HCT116 (cell line): ENCODE measurements at regions not wholly inside any gene's neighbourhood (a gene's known extent, or its start where the extent isn't known, plus 50 kb on each side); places are given as distances from the start of the nearest gene placed in this dataset.

Source experiments
- ATAC-seq: fragments of 200-7000 bp; cut with Tn5 transposase; 2 replicates; pipeline ENCODE4 v1.9.1; 2020; ENCODE audit warnings: mild to moderate bottlenecking, moderate library complexity
- BruUV-seq: library from RNA; stranded (reverse); fragments of 400-500 nt; replicated peaks from 2 replicates; lab custom pipeline; 2021; lab: Mats Ljungman, UMichigan
- CTCF ChIA-PET: fragments of 300-600 bp; sonication (Branson Sonifier 250); formaldehyde crosslinking; loops from one replicate; lab custom pipeline; 2021; ENCODE audit warnings: antibody characterized with exemption; lab: Charles Lee
- POLR2A ChIA-PET: fragments of 300-600, 350-600 bp; sonication (Branson Sonifier 250); formaldehyde crosslinking; loops from one replicate; lab custom pipeline; 2021; ENCODE audit warnings: antibody characterized with exemption; lab: Charles Lee
- RAD21 ChIA-PET, 2 experiments: fragments of 300-600 bp; sonication (Branson Sonifier 250); formaldehyde crosslinking; loops; one replicate each; lab custom pipeline; 2023; ENCODE audit warnings: low total read pairs in 2 of 2; ENCODE audit not compliant: uncharacterized antibody in 2 of 2, unreplicated experiment in 2 of 2, low non-redundant PET in 1 of 2; lab: Charles Lee
- DNase-seq: peaks from one replicate; pipeline ENCODE4 v3.0.0-alpha.2; 2010; ENCODE audit warnings: low read depth, low spot score
- H2AFZ ChIP-seq: fragments of 200-600 bp; shearing (Covaris generic), sonication (generic); 2 replicates; pipeline ENCODE4 v1.6.1; 2017; ENCODE audit warnings: low read depth, mixed run types, mixed read lengths, antibody characterized with exemption, low read length; ENCODE audit not compliant: poor library complexity, severe bottlenecking
- H3K27ac ChIP-seq: 2 replicates; pipeline ENCODE4 v1.5.1; 2012; ENCODE audit warnings: low read depth, low read length
- H3K27me3 ChIP-seq: fragments of 200-600 bp; sonication (generic); 2 replicates; pipeline ENCODE4 v1.6.1; 2016; ENCODE audit warnings: mixed run types, low read length, mixed read lengths; ENCODE audit not compliant: insufficient read depth
- H3K36me3 ChIP-seq, 2 experiments: fragments of 200-500 bp in 1 of 2; fragments of 200-600 bp in 1 of 2; sonication (Bioruptor generic) in 1 of 2; sonication (generic) in 1 of 2; 2 replicates each; pipeline versions ENCODE4 v1.5.1 to v1.6.1; 2014 to 2016; ENCODE audit warnings: low read length in 2 of 2, inconsistent platforms in 1 of 2, mixed read lengths in 1 of 2, mixed run types in 1 of 2; ENCODE audit not compliant: insufficient read depth in 2 of 2, control insufficient read depth in 1 of 2
- H3K4me1 ChIP-seq, 2 experiments: fragments of 200-600 bp in 1 of 2; sonication (generic) in 1 of 2; 2 replicates each; pipeline versions ENCODE4 v1.5.1 to v1.6.1; 2012 to 2017; ENCODE audit warnings: low read length in 2 of 2, inconsistent platforms in 1 of 2, mild to moderate bottlenecking in 1 of 2, mixed read lengths in 1 of 2, mixed run types in 1 of 2, moderate library complexity in 1 of 2; ENCODE audit not compliant: insufficient read depth in 2 of 2, control insufficient read depth in 1 of 2
- H3K4me2 ChIP-seq: fragments of 200-600 bp; sonication (generic); 2 replicates; pipeline ENCODE4 v1.6.1; 2017; ENCODE audit warnings: mixed run types, low read length, mixed read lengths
- H3K4me3 ChIP-seq, 2 experiments: fragments of 200-600 bp in 1 of 2; sonication (generic) in 1 of 2; replicated peaks in 1 of 2; 2 replicates each; pipeline ENCODE4 v1.5.1; 2011 to 2016; ENCODE audit warnings: low read length in 2 of 2, control low read depth in 1 of 2, low read depth in 1 of 2, mild to moderate bottlenecking in 1 of 2, mixed read lengths in 1 of 2, mixed run types in 1 of 2
- H3K79me2 ChIP-seq: fragments of 200-600 bp; sonication (generic); 2 replicates; pipeline ENCODE4 v1.6.1; 2017; ENCODE audit warnings: mild to moderate bottlenecking, mixed run types, low read length, moderate library complexity, mixed read lengths; ENCODE audit not compliant: insufficient read depth
- H3K9ac ChIP-seq: fragments of 200-600 bp; sonication (generic); 2 replicates; pipeline ENCODE4 v1.6.1; 2016; ENCODE audit warnings: low read length, mixed read lengths
- H3K9me2 ChIP-seq: fragments of 200-600 bp; sonication (generic), shearing (Covaris generic); 2 replicates; pipeline ENCODE4 v1.6.1; 2017; ENCODE audit warnings: mixed run types, mild to moderate bottlenecking, moderate library complexity; ENCODE audit not compliant: insufficient read depth
- H3K9me3 ChIP-seq, 2 experiments: fragments of 200-500 bp in 1 of 2; fragments of 200-600 bp in 1 of 2; sonication (Bioruptor generic) in 1 of 2; sonication (generic) in 1 of 2; 2 replicates each; pipeline ENCODE4 v1.6.1; 2014 to 2017; ENCODE audit warnings: low read length in 2 of 2, mixed read lengths in 2 of 2, inconsistent platforms in 1 of 2, low read depth in 1 of 2, mild to moderate bottlenecking in 1 of 2, mixed run types in 1 of 2, moderate library complexity in 1 of 2; ENCODE audit not compliant: control insufficient read depth in 1 of 2, insufficient read depth in 1 of 2
- H4K20me1 ChIP-seq: fragments of 200-600 bp; sonication (generic), shearing (Covaris generic); 2 replicates; pipeline ENCODE4 v1.6.1; 2017; ENCODE audit warnings: mixed run types, mild to moderate bottlenecking, moderate library complexity; ENCODE audit not compliant: insufficient read depth
- ATF3 ChIP-seq: IDR thresholded peaks from 2 replicates; pipeline ENCODE4 v1.6.1; 2012
- CBX3 ChIP-seq: IDR thresholded peaks from 2 replicates; pipeline ENCODE4 v1.6.1; 2012; ENCODE audit warnings: low read depth
- CEBPB ChIP-seq: IDR thresholded peaks from 2 replicates; pipeline ENCODE4 v1.6.1; 2012; ENCODE audit warnings: low read depth
- CTCF ChIP-seq, 3 experiments: fragments of 200-600 bp in 1 of 3; sonication (generic) in 1 of 3; IDR thresholded peaks in 2 of 3; conservative IDR thresholded peaks in 1 of 3; 2 replicates each; pipeline ENCODE4 v1.5.1; 2012 to 2017; ENCODE audit warnings: low read depth in 2 of 3, low read length in 2 of 3, antibody characterized with exemption in 1 of 3, borderline replicate concordance in 1 of 3, control low read depth in 1 of 3, mild to moderate bottlenecking in 1 of 3, mixed read lengths in 1 of 3, mixed run types in 1 of 3, moderate library complexity in 1 of 3; ENCODE audit not compliant: insufficient read depth in 1 of 3
- EGR1 ChIP-seq: IDR thresholded peaks from 2 replicates; pipeline ENCODE4 v1.6.1; 2012; ENCODE audit warnings: low read depth
- ELF1 ChIP-seq: IDR thresholded peaks from 2 replicates; pipeline ENCODE4 v1.6.1; 2012; ENCODE audit warnings: low read depth, borderline replicate concordance
- EZH2phosphoT487 ChIP-seq: fragments of 200-600 bp; IDR thresholded peaks from 2 replicates; pipeline ENCODE4 v1.6.1; 2018; ENCODE audit warnings: antibody characterized with exemption, borderline replicate concordance
- FOSL1 ChIP-seq: IDR thresholded peaks from 2 replicates; pipeline ENCODE4 v1.6.1; 2012; ENCODE audit warnings: low read depth
- JUND ChIP-seq: IDR thresholded peaks from 2 replicates; pipeline ENCODE4 v1.6.1; 2012
- MAX ChIP-seq: IDR thresholded peaks from 2 replicates; pipeline ENCODE4 v1.6.1; 2012
- POLR2A ChIP-seq: IDR thresholded peaks from 2 replicates; pipeline ENCODE4 v1.7.0; 2011; ENCODE audit warnings: borderline replicate concordance; ENCODE audit not compliant: insufficient read depth, insufficient read length; ENCODE audit errors: extremely low read depth
- RAD21 ChIP-seq: IDR thresholded peaks from 2 replicates; pipeline ENCODE4 v1.6.1; 2012; ENCODE audit warnings: low read depth, mild to moderate bottlenecking
- SIN3A ChIP-seq: IDR thresholded peaks from 2 replicates; pipeline ENCODE4 v1.6.1; 2012; ENCODE audit warnings: low read depth
- SRF ChIP-seq: IDR thresholded peaks from 2 replicates; pipeline ENCODE4 v1.6.1; 2012; ENCODE audit warnings: low read depth
- TCF7L2 ChIP-seq: IDR thresholded peaks from 2 replicates; pipeline ENCODE4 v1.7.0; 2011; ENCODE audit warnings: borderline replicate concordance, inconsistent platforms; ENCODE audit not compliant: insufficient read depth, insufficient read length; ENCODE audit errors: extremely low read depth
- YY1 ChIP-seq: IDR thresholded peaks from 2 replicates; pipeline ENCODE4 v1.6.1; 2011; ENCODE audit warnings: low read length, low read depth, moderate library complexity, mild to moderate bottlenecking; ENCODE audit not compliant: insufficient replicate concordance; ENCODE audit errors: extremely low read depth
- ZBTB33 ChIP-seq: IDR thresholded peaks from 2 replicates; pipeline ENCODE4 v1.6.1; 2011; ENCODE audit warnings: mild to moderate bottlenecking, low read length, moderate library complexity; ENCODE audit not compliant: insufficient replicate concordance; ENCODE audit errors: extremely low read depth
- ZNF274 ChIP-seq: fragments of 200-500 bp; sonication (Bioruptor generic); IDR thresholded peaks from 2 replicates; pipeline ENCODE4 v1.6.1; 2014; ENCODE audit warnings: mild to moderate bottlenecking, low read depth, low read length, inconsistent platforms
- intact Hi-C: fragments of 100-400 bp; cut with micrococcal nuclease; formaldehyde crosslinking; loops from 2 replicates; pipeline ENCODE4 v1.10.0; 2022

GRCh38 chr21:16468184-16468583 lies 738.4 kb downstream of the USP25 start:
- ChIA-PET POLR2A (no interaction called here), RAD21 (no interaction called here), CTCF (no interaction called here)
- BruUV-seq, result no TSS peak
- Histone ChIP-seq H3K79me2 (no peaks in the 10 kb centered on the region), H3K4me1 (no peaks in the 10 kb centered on the region), H2AFZ (no peak overlapping the region), H3K9me3 (peaks cover 14 to 39% of the 10 kb centered on the region in 2 experiments; a peak in 2 of 4 replicates), H3K9ac (no peak overlapping the region), H4K20me1 (no peaks in the 10 kb centered on the region), H3K9me2 (no peaks in the 10 kb centered on the region), H3K27ac (no peak overlapping the region), H3K4me3 (no peak overlapping the region), H3K27me3 (no peaks in the 10 kb centered on the region), H3K36me3 (no peaks in the 10 kb centered on the region), H3K4me2 (no peak overlapping the region)
- DNase-seq (no peak), ATAC-seq (no peak)
- intact Hi-C loops, result no loop called here
- TF ChIP-seq ELF1, result no peak
- TF ChIP-seq MAX, result no peak
- no peak for TF ChIP-seq TCF7L2
- no peak for TF ChIP-seq RAD21
- TF ChIP-seq CBX3, result no peak
- no peak for TF ChIP-seq YY1
- no peak for TF ChIP-seq CEBPB
- no peak for TF ChIP-seq ATF3
- no peak for TF ChIP-seq SRF
- TF ChIP-seq SIN3A, result no peak
- TF ChIP-seq ZBTB33, result no peak
- no peak for TF ChIP-seq JUND
- no peak for TF ChIP-seq POLR2A
- TF ChIP-seq EGR1, result no peak
- TF ChIP-seq FOSL1, result no peak
- TF ChIP-seq EZH2phosphoT487, result no peak
- no peak for TF ChIP-seq ZNF274
- no peak for TF ChIP-seq CTCF (IDR thresholded peaks at IDR 0.05 in 2 of 3, conservative IDR thresholded peaks at IDR 0.05 in 1 of 3; ENCODE audit: borderline replicate concordance in 1 of 3, insufficient read depth in 1 of 3, low read depth in 2 of 3, low read length in 2 of 3)
